Vagina (tissue), 2 donors: ENCODE measurements at regions not wholly inside any gene's neighbourhood (a gene's known extent, or its start where the extent isn't known, plus 50 kb on each side); places are given as distances from the start of the nearest gene placed in this dataset.

Source experiments
- DNase-seq, 2 donors: peaks; one replicate each; pipeline ENCODE4 v3.0.0-alpha.2; 2017; ENCODE audit errors: extremely low spot score in 2 of 2
- H3K27ac ChIP-seq: fragments of 200-600 bp; sonication (generic); one replicate; pipeline ENCODE4 v1.5.1; 2019
- H3K27me3 ChIP-seq: fragments of 200-600 bp; sonication (generic); one replicate; pipeline ENCODE4 v1.5.1; 2019
- H3K36me3 ChIP-seq, 2 donors: fragments of 200-600 bp; sonication (generic); one replicate each; pipeline ENCODE4 v1.5.1; 2017 to 2019
- H3K4me1 ChIP-seq: fragments of 200-600 bp; sonication (generic); one replicate; pipeline ENCODE4 v1.5.1; 2019
- H3K4me3 ChIP-seq, 2 donors: fragments of 200-600 bp; sonication (generic); 1 replicate in 1 of 2; 2 replicates in 1 of 2; pipeline ENCODE4 v1.5.1; 2016 to 2019
- H3K9me3 ChIP-seq: fragments of 200-600 bp; sonication (generic); one replicate; pipeline ENCODE4 v1.5.1; 2019
- CTCF ChIP-seq, 3 experiments: fragments of 450-650 bp in 2 of 3; fragments of 200-600 bp in 1 of 3; sonication (generic) in 1 of 3; IDR thresholded peaks; one replicate each; pipeline ENCODE4 v1.5.1; 2017 to 2019; ENCODE audit warnings: antibody characterized with exemption in 3 of 3, mild to moderate bottlenecking in 2 of 3, moderate library complexity in 2 of 3
- POLR2A ChIP-seq, 2 donors: fragments of 450-650 bp; IDR thresholded peaks; one replicate each; pipeline ENCODE4 v1.6.1; 2017; ENCODE audit warnings: antibody characterized with exemption in 2 of 2, mild to moderate bottlenecking in 2 of 2, moderate library complexity in 2 of 2
- POLR2AphosphoS5 ChIP-seq, 2 donors: sonication (generic); formaldehyde crosslinking; IDR thresholded peaks; one replicate each; pipeline ENCODE4 v1.9.0; 2017; ENCODE audit warnings: antibody characterized with exemption in 2 of 2, mild to moderate bottlenecking in 2 of 2, low read depth in 1 of 2; ENCODE audit not compliant: insufficient read depth in 1 of 2
- intact Hi-C: fragments of 100-400 bp; cut with DNase I; formaldehyde crosslinking; loops from one replicate; pipeline ENCODE4 v1.15.1; 2023

- Histone ChIP-seq H3K27ac (no peak overlapping the region), H3K4me3 (no peak overlapping the region), H3K36me3 (no peaks in the 10 kb centered on the region), H3K9me3 (no peaks in the 10 kb centered on the region), H3K27me3 (no peaks in the 10 kb centered on the region), H3K4me1 (no peaks in the 10 kb centered on the region)
- no peak for DNase-seq
- intact Hi-C loops: no loop called here
- TF ChIP-seq POLR2AphosphoS5 (IDR thresholded peaks at IDR 0.05; ENCODE audit: insufficient read depth in 1 of 2, low read depth in 1 of 2): no peak
- no peak for TF ChIP-seq CTCF (IDR thresholded peaks at IDR 0.05)
- no peak for TF ChIP-seq POLR2A (IDR thresholded peaks at IDR 0.05)
Observed at GRCh38 chr2:180416627-180417026, 409.5 kb upstream of the CWC22 start.

- H3K4me1 ChIP-seq: no peaks in the 10 kb centered on the region
- intact Hi-C loops: no loop called here
- no peak for TF ChIP-seq CTCF (IDR thresholded peaks at IDR 0.05)
- TF ChIP-seq POLR2A (IDR thresholded peaks at IDR 0.05): no peak
- TF ChIP-seq POLR2AphosphoS5 (IDR thresholded peaks at IDR 0.05; ENCODE audit: insufficient read depth in 1 of 2, low read depth in 1 of 2): no peak
Observed at GRCh38 chr2:180413336-180413735, 406.2 kb upstream of the CWC22 start.

GRCh38 chr2:180412219-180412618 lies 405.1 kb upstream of the CWC22 start:
- intact Hi-C loops: no loop called here
- no peak for DNase-seq

More at GRCh38 chr2:180413336-180413735, 406.2 kb upstream of the CWC22 start:
- no peak overlapping the region for H3K27ac ChIP-seq
- H3K4me3 ChIP-seq: no peak overlapping the region
- no peaks in the 10 kb centered on the region for H3K27me3 ChIP-seq
- H3K9me3 ChIP-seq: no peaks in the 10 kb centered on the region
- no peak for DNase-seq
- no peaks in the 10 kb centered on the region for H3K36me3 ChIP-seq

GRCh38 chr2:180411661-180412060 lies 404.6 kb upstream of the CWC22 start:
- Histone ChIP-seq H3K27ac (no peak overlapping the region), H3K4me3 (no peak overlapping the region), H3K4me1 (no peaks in the 10 kb centered on the region), H3K27me3 (no peaks in the 10 kb centered on the region), H3K9me3 (no peaks in the 10 kb centered on the region), H3K36me3 (no peaks in the 10 kb centered on the region)
- DNase-seq: no peak
- intact Hi-C loops: no loop called here
- no peak for TF ChIP-seq POLR2A (IDR thresholded peaks at IDR 0.05)
- TF ChIP-seq POLR2AphosphoS5 (IDR thresholded peaks at IDR 0.05; ENCODE audit: insufficient read depth in 1 of 2, low read depth in 1 of 2): no peak
- no peak for TF ChIP-seq CTCF (IDR thresholded peaks at IDR 0.05)

More at GRCh38 chr2:180412219-180412618, 405.1 kb upstream of the CWC22 start:
- Histone ChIP-seq H3K4me1 (no peaks in the 10 kb centered on the region), H3K4me3 (no peak overlapping the region), H3K27ac (no peak overlapping the region), H3K9me3 (no peaks in the 10 kb centered on the region), H3K36me3 (no peaks in the 10 kb centered on the region), H3K27me3 (no peaks in the 10 kb centered on the region)
- TF ChIP-seq POLR2AphosphoS5 (IDR thresholded peaks at IDR 0.05; ENCODE audit: insufficient read depth in 1 of 2, low read depth in 1 of 2) (no peak), POLR2A (IDR thresholded peaks at IDR 0.05) (no peak), CTCF (IDR thresholded peaks at IDR 0.05) (no peak)

GRCh38 chr2:180406687-180407086 lies 399.6 kb upstream of the CWC22 start:
- Histone ChIP-seq H3K4me3 (no peak overlapping the region), H3K4me1 (no peaks in the 10 kb centered on the region), H3K27ac (no peak overlapping the region), H3K27me3 (no peaks in the 10 kb centered on the region), H3K36me3 (no peaks in the 10 kb centered on the region), H3K9me3 (no peaks in the 10 kb centered on the region)
- no peak for DNase-seq
- intact Hi-C loops: no loop called here
- TF ChIP-seq CTCF (IDR thresholded peaks at IDR 0.05): no peak
- TF ChIP-seq POLR2A (IDR thresholded peaks at IDR 0.05): no peak
- no peak for TF ChIP-seq POLR2AphosphoS5 (IDR thresholded peaks at IDR 0.05; ENCODE audit: insufficient read depth in 1 of 2, low read depth in 1 of 2)
